DMS79 treated with DMSO at 0.1 percent for 48 hours (cell line): ENCODE measurements at regions not wholly inside any gene's neighbourhood (a gene's known extent, or its start where the extent isn't known, plus 50 kb on each side); places are given as distances from the start of the nearest gene placed in this dataset.

Source experiments
- DNase-seq: peaks from one replicate; lab custom pipeline; 2025; lab: John Stamatoyannopoulos, UW

DNA sequence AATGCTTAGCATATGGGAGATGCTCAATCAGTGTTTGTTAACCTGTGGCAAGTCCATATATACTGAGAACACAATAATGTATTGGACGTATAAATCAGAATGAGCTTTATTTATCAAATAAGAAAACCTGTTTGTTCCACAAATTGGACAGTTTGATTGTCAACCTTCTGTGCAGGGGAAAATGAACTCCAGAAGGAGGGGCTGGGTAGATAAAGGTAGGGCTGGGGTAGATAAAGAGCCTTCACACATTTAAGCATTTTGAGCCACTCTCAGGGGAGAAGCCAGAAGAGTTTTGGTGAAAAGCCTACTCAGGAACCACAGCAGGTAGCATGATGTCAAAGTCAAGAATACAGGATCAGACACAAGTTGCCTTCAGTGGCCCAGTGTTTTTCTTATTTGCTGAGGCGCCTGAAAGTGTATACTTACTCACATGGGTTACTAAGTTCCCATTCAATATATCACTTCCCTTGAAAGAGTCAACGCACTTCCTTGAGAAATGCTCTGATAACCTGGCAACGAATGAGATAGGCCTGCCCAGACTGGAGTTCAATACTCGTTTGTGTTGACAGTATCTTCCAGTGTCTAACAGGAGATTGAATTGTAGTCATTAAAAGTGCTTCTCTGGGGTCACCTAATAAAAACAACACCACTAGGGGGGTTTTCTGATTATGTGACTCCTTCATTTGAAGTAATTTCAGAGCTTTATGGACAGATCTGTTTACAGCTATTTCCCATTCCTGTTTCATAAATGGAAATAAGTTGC is 263.9 kb upstream of the CITED2 start:
- DNase-seq: no peak

DNA sequence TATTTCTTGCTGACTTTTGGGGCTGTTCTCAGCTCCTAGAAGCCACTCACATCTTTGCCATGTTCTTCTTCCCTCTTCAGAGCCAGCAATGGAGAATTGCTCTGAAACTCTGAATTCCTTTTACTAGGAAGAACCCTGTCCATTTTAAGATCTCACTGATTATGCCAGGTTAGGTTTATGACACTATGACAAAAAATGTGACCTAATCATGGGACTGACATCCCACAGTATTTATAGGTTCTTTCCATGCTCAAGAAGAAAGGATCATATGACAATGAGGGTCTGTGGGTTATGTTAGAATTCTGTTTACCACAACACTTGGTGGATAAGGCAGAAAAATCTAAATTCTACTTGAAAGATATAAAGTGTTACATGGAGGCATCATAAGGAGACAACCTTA is 263.3 kb upstream of the CITED2 start:
- DNase-seq: no peak

DNA sequence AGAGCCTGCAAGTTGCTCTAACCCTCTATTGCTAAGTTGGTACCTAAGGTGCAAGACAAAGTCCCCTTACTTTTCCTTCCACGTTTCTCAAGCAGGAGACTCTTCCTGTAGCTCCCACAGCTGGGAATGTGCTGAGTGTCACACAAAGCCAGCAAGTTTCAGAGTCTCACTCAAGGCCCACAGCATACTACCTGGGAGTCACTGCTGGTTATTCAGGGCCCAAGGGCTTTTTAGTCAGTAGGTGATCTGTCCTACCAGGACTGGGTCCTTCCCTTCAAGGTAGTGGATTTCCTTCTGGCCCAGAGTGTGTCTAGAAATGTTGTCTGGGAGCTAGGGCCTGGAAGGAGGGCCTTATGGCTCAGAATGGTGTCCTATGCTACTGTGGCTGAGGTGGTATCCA is 261.9 kb upstream of the CITED2 start:
- DNase-seq: no peak

DNA sequence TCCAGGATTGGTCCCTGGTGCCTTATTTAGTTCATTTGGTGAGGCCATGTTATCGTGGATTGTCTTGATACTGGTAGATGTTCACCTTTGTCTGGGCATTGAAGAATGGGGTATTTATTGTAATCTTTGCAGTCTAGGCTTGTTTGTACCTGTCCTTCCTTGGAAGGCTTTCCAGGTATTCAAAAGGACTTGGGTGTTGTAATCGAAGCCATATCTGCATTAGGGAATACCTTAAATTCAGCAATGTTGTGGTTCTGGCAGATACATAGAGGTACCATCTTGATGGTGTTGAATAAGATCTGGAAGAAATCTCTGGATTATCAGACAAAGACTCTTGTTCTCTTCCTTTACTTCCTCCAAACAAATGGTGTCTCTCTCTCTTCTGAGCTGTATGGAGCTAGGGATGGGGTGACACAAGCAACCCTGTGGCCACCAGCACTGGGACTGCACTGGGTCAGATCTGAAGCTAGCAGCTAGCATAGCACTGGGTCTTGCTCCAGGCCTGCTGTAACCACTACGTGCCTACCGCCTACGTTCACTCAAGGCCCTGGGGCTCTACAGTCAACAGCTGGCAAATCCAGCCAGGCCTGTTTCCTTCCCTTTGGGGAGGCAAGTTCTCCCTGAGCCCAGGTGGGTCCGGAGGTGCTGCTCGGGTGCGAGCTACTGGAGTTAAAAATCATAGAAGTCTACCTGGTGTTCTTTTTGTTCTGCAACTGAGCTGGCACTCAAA is 261.1 kb upstream of the CITED2 start:
- DNase-seq: no peak

DNA sequence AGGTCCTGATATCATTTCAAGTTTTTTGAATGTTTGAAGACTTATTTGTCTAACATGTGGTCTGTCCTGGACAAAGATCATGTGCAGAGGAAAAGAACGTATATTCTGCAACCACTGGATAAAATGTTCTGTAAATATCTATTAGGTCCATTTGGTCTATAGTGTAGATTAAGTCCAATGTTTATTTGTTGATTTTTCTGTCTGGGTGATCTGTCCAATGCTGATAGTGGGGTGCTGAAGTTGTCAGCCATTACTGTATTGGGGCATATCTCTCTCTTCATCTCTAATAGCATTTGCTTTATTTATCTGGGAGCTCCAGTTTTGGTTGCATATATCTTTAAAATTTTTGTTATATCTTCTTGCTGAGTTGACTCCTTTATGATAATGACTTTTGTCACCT is 258.4 kb upstream of the CITED2 start:
- no peak for DNase-seq

DNA sequence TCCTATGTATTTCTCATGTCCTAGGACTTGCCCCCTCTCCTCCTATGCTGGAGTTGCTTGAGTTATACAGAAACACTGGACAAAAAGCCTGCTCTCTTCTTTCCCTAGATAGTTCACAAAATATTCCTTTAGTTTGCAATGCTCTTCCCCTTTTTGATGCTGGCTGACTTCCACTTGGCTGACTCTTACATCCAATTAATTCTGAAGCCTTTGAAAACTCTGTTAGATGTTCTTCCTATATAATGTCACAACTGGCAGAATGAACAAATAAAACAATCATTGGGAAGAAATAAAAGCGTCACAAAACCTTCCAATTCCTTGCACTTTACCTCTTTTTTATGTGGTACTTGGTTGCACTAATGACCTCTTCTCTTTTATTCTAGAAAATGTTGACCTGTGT is 253.8 kb upstream of the CITED2 start:
- no peak for DNase-seq

DNA sequence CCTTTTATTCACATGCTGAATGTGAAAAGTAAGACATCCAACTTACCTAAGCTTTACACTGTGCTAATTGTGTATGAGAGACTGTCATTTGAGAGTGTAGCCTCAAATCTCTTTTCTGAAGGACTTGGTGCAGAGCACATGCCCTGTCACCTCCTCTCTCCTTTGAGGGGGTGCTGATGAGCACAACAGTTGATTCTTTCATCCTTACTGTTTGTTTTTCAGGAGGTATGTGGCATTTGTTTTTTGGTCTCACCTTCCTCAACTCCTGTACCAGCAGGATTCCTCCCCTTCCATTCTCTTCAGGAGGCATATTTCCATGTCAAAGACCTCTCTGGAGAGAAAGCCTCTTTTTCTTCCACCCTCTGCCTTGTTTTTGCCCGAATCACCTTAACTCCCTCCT is 252.6 kb upstream of the CITED2 start:
- no peak for DNase-seq

DNA sequence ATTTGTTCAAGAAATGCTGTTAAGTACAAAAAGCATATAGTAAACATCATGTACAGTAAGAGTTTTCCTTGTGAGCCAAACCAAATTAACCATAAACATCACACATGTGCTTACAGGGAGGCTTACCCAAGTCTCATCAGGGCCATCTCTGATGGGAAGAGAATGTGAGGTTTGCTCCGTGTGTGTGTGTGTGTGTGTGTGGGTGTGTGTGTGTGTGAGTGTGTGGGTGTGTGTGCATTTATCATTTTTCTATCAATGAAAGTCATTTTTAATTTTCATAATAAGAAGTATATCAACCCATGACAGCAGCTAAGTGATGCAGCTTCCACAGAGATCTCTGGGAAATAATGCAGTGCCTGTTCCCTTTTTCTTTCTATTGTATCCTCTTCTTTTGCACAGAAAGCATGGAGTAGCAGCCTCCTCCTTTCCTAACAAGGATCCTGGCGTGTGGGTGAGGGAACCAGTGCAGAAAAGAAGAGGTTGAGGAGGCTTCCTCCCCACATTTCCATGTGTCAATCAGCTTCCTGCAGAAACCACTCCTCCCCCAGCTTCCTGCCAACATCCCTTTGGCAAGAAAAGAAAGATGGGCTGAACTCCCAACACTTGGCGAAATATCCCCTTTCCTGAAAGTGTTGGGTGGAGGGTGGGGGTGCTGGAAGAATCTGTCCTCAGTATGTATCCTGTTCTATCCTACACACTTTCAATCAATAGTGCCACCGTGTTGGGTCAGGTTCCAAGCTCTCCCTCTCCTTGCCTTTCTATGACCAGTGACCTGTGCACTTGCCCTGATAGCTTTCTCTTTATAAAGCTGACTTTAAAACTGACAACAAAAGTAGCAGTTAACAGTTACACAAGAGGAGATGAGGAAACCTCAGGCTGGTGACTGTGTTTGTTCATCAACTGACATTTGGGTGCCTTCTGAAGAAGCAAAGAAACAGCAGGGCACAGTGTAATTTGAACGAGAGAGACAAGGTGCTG is 251.8 kb upstream of the CITED2 start:
- DNase-seq: no peak

DNA sequence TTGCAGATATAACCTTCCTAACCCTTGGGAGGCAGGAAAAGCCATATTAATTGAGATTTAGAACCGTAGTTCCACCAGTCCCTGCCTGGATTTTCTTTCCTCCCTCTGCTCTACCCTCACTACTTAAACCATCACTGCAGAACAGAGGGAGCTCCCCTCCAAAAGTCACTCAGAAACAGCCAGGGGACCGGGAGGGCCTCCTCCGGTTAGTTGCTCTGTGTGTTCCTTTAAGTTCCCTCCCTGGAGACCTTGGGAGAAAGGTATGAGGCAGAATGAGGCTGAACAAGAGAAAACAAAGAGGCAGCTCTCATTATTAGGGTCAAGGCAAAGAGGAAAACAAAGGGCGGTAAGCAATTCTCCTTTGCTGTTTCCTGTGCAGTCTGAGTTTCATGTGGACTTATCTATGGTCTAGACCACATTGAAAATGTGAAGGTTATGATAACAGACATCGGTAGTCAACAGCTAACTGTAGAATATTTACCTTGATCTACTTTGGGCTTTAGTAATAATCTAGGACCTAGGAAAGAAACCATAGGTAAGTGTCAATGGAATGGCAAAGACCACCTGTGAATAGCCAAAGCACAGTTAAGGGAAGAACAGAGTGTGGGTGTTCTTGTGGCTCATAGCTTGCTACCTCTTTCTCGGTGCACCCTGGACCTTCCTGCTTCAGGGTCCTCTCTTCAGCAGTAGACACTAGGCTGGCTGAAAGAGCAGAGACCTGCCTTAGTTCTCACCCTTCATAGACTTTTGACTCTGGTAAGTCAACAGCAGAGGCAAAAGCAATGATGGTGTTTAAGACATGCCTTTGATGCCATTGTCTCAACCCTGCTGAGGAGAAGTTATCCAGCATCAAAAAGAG is 250.9 kb upstream of the CITED2 start:
- DNase-seq: no peak

DNA sequence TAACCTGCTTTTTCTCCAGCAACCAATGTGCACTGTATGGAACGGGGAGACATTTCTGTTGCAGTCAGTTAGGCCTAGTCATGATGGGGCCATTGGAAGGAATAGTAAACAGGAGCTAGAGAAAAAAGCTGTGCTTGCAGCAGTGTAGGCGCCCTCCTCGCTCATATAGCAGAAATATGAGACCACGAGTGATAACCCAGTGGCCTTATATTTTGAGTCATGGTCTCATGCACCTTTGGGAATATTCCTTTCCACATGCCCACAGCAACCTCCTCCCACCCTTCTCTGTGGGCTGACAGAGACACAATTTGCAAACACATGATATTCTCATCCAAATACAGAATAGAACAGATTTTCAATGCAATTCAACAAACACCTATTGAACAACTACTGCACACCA is 248.9 kb upstream of the CITED2 start:
- no peak for DNase-seq

DNA sequence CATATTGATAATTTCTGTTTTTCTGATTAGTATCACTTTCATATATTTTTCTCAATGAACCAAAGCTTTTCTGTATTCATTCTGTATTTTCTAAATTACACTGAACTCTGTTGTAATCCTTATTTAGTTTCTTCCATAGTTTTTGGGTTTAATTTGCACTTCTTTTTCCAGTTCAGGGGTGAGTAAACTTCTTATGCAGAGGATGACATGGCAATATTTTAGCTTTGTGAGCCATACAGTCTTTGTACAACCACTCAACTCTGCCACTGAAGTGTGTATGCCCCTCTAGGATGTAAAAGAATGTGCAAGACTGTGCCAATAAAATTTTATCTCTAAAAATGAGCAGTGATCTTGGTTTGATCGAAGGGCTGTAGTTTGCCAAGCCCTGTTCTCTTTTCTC is 239.0 kb upstream of the CITED2 start:
- no peak for DNase-seq

DNA sequence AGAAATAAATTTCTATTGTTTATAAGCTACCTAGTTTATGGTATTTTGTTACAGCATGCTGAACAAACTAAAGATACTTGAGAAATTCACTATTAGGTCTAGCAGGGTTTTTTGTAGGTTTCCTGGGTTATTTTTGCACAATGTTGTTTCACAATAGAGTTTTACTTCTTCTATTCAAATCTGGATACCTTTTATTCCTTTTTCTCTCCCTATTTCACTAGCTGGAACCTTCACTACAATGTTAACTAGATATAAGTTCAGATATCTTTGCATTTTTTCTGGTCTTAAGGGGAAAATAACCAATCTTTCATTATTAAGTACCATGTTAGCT is 237.7 kb upstream of the CITED2 start:
- no peak for DNase-seq

DNA sequence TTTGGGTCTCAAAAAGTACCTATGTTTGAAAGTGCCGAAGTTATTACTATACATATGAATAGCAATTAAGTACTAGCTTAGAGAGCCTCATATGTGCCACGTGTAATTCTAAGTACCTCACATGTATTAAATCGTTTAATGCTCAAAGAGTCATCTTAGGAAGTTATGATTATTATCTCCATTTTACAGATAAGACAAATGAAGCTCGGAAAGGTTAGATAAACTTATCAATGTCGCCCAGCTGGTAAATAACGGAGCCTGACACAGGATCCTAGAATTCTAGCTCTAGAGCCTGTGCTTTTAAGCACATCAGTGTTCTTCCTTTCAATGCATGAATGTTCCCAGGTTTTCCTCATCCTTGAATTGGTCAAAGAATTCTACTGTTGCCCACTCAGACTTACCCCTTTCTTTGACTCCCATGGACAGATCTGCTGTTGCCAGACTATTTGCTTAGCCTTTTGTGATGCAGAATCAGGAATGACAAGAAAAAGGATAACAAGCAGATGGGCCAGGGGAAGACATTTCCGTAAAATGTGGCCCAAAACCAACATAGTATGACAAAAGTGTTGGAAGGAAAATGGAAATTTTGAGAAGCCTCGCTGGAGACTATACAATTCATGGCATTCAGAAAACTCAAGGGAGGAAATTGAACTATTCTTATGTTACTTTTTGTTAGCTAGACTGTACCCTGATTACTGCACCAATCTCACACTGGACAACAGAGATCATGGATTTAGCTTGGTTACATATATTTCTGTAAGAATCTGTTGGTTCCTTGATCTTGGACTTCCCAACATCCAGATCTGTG is 237.1 kb upstream of the CITED2 start:
- DNase-seq: no peak

DNA sequence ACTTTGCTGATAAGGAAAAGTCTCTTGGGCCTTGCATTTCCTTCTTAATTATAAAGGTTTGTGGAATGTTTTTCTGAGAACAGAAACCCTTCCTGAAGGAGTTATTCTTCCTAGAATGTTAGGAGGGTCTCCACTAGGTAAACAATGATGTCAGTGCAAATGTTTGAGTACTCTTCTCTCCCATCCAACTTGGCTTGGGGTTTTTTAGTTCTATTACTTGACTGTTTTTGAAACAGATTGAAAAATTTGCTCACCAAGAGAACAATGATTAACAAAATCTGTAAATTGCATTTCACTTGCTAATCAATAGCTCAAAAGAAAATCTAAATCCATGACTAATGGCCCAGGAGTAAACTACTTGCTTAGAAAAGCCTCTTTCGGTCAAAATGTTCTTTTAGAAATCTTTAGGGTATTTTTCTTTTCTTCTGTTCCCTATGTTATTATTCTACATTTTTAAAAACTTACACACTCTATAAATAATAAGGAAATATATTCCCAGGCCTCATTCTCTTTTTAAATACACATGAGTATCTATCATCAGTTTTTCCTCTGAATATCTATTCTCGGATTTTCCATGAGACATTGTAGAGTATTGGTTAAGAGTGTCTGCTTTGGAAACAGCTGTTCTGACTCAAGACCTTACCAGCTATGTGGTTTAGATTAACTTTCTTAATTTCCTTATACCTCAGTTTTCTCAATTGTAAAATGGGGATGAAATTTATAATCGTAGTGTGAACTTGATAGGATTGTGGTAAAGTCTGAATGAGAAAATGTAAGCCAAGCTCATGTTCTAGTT is 234.2 kb upstream of the CITED2 start:
- DNase-seq: no peak

DNA sequence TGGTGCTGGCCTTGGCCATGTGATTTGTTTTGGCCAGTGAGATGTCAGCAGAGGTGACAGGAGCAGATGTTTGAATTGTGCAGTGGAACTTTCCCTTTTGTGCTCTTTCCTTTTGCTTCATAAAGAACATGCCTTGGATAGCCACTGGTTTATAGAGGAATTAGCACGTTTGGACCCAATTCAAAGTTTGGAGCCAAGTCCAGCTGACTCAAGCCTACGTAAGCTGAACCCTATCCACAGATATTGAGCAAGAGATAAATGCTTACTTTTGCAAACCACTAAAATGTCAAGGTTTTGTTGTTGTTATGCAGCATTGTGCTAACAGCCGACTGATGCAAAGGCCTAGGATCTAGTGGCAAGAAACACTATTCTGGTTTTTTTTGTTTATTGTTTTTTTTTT is 230.9 kb upstream of the CITED2 start:
- DNase-seq: no peak

DNA sequence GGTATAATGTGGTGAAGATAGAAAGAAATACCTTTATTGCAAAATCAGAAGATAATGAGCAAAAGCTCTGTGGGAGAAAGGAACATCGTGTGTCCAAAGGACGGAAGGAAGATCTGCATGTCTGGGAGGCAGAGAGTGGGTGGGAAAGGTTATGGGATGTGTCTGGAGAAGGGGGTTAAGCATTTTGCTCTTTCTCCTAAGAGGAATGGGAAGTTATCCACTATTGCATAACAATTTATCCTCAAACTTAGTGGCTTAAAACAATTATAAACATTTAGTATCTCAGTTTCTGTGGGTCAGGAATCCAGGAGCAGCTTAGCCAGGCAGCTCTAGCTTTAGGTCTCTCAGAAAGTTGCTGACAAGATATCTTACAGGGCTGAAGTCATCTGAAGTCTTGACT is 229.1 kb upstream of the CITED2 start:
- no peak for DNase-seq

DNA sequence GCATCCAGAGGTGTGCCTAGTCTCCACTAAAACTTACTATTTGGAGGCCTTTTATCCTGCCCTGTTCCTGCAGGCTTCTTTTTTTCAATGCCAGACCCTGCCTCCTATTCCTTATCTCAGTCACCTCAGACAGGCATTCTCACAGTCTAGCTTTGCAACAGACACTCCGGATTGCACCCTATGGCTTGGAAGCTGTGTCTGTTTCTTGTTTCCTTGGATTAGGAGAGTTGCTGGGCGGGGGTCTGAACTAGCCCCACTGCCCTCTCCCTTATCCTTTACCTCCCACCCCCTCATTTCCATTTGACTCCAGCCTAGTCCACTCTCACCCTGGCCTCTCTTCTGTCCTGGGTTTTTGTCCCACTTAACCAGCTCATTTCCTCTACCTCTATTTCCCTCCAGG is 228.1 kb upstream of the CITED2 start:
- no peak for DNase-seq

DNA sequence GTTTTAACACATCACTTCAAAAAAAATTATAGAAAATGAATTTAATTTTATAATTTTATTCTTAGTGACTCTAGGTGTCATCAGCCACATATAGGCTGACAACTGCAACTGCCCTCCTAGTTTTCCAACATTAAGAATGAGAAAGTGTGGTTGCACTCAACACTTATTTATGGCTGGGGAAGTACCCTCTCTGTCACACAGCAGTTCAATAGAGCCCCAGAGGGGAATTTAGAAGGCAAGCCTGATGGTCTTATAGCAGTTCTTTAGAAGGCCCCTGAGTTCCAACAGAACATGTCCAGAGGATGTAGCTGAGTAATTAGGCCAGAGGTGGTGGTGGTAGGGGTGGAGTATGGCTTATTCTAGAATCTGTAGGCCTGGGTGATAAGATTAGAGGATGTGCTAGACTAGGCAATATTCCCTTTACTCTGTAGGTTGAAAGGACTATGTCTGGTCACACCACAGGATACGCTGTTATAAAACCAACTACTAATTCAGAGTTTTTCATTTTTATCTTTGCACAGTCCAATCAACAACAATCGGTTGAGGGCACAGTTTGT is 226.5 kb upstream of the CITED2 start:
- DNase-seq: no peak

DNA sequence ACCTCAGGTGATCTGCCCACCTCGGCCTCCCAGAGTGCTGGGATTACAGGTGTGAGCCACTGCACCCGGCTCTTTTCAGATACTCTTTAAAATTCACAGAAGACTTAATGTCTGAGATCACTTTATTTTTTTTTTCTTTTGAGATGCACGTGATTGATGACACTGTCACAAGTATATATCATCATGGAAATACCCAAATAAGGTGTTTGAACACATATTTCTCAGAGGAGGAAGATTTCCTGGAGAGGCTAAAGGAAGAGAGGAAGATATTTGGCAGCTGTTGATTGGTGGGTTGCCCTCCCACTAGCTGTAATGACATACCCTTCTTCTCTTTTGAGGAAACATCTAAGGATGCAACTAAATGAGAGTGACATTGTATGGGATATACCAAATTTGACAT is 225.9 kb upstream of the CITED2 start:
- no peak for DNase-seq
